Cardiac muscle cell (in vitro differentiated cells and primary cell): ENCODE measurements at regions not wholly inside any gene's neighbourhood (a gene's known extent, or its start where the extent isn't known, plus 50 kb on each side); places are given as distances from the start of the nearest gene placed in this dataset.

Experiments used
- DNase-seq, 2 donors: peaks; one replicate each; pipeline versions ENCODE4 v3.0.0 to v3.0.0-alpha.2; 2010 to 2017; ENCODE audit warnings: low read depth in 1 of 2, low spot score in 1 of 2
- H3K27ac ChIP-seq: fragments of 200-600 bp; sonication (generic); 2 replicates; pipeline ENCODE4 v1.5.1; 2016
- H3K27me3 ChIP-seq: fragments of 200-600 bp; sonication (generic); 2 replicates; pipeline ENCODE4 v1.6.0; 2016; ENCODE audit warnings: control low read depth
- H3K36me3 ChIP-seq: fragments of 200-600 bp; sonication (generic); 2 replicates; pipeline ENCODE4 v1.5.1; 2016; ENCODE audit warnings: control low read depth
- H3K4me1 ChIP-seq: fragments of 200-600 bp; sonication (generic); 2 replicates; pipeline ENCODE4 v1.8.1; 2017; ENCODE audit warnings: low read depth, mild to moderate bottlenecking, mixed run types
- H3K4me3 ChIP-seq: fragments of 200-600 bp; sonication (generic); 2 replicates; pipeline ENCODE4 v1.5.1; 2016; ENCODE audit warnings: mild to moderate bottlenecking
- H3K9me3 ChIP-seq: fragments of 200-600 bp; sonication (generic); 2 replicates; pipeline ENCODE4 v1.5.1; 2017; ENCODE audit warnings: low read depth, mild to moderate bottlenecking, control low read depth
- TF ChIP-seq, protein P1 (sequence below): IDR thresholded peaks from 2 replicates; pipeline ENCODE4 v1.5.1; 2012; ENCODE audit warnings: low read depth, mild to moderate bottlenecking, low read length

DNA sequence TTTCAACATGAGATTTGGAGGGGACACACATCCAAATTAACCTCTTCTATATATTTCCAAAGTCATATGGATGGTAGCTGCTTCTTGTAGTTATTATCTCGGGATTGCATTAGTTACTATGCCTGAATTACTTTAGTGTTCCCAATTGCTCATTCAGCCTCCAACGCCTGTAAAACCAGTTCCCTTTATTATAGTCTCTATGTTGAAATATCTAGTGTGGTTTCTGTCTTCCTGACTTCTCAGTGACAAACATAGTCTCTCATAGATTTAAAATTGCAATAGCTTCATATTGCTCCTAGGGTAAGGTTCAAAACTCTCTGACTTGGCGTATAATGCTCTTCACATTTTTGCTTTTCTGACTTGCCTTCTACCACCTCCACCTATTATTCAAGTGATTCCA lies 366.4 kb downstream of the CASP12 start:
- TF ChIP-seq, protein P1, sequence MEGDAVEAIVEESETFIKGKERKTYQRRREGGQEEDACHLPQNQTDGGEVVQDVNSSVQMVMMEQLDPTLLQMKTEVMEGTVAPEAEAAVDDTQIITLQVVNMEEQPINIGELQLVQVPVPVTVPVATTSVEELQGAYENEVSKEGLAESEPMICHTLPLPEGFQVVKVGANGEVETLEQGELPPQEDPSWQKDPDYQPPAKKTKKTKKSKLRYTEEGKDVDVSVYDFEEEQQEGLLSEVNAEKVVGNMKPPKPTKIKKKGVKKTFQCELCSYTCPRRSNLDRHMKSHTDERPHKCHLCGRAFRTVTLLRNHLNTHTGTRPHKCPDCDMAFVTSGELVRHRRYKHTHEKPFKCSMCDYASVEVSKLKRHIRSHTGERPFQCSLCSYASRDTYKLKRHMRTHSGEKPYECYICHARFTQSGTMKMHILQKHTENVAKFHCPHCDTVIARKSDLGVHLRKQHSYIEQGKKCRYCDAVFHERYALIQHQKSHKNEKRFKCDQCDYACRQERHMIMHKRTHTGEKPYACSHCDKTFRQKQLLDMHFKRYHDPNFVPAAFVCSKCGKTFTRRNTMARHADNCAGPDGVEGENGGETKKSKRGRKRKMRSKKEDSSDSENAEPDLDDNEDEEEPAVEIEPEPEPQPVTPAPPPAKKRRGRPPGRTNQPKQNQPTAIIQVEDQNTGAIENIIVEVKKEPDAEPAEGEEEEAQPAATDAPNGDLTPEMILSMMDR: no peak
- Histone ChIP-seq H3K27ac (no peak overlapping the region), H3K9me3 (no peaks in the 10 kb centered on the region), H3K27me3 (no peaks in the 10 kb centered on the region), H3K4me1 (no peaks in the 10 kb centered on the region), H3K36me3 (no peaks in the 10 kb centered on the region), H3K4me3 (no peak overlapping the region)
- no peak for DNase-seq

DNA sequence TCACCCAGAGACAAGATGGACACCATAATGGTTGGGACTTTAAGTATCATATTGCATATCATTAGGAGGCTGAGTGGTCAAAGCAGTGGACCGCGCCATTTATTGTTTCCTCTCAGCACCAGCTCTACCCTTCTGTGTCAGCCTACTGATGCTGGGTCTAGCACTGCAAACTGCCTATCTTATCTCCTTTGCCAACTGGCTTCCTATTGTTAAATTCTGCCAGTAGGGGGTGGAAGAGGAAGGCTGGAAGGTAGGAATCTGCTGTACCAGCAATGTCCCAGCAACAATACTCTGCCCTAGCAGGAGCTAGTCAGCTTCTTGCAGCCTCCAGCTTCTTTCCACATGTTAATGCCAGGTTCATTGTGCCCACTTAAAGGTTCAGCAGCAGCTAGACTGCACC lies 367.1 kb upstream of the PDGFD start:
- no peak for DNase-seq
- H3K36me3 ChIP-seq: no peaks in the 10 kb centered on the region

DNA sequence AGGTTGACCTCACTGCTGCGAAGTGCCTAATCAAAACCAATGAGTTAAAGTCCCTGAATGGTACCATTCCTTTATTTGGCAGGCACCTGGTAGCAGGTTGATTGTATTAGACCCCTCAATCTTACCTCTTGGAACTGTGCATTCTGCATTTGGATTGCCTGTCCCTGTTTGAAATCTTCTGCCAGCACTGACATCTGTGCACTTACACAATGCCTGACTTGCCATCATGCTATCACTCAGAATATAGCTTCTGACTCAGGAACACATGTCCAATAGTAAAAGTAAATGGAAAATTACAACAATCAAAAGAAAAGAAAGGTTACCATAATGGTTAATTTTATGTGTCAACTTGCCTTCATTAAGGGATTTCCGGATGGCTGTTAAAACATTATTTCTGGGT lies 366.0 kb upstream of the PDGFD start:
- H3K36me3 ChIP-seq: no peaks in the 10 kb centered on the region
- H3K27ac ChIP-seq: no peak overlapping the region
- no peaks in the 10 kb centered on the region for H3K27me3 ChIP-seq

More for the DNA sequence above, 367.1 kb upstream of the PDGFD start:
- no peaks in the 10 kb centered on the region for H3K27me3 ChIP-seq
- TF ChIP-seq, protein P1: no peak
- H3K9me3 ChIP-seq: no peaks in the 10 kb centered on the region
- H3K27ac ChIP-seq: no peak overlapping the region
- no peak overlapping the region for H3K4me3 ChIP-seq
- H3K4me1 ChIP-seq: no peaks in the 10 kb centered on the region

DNA sequence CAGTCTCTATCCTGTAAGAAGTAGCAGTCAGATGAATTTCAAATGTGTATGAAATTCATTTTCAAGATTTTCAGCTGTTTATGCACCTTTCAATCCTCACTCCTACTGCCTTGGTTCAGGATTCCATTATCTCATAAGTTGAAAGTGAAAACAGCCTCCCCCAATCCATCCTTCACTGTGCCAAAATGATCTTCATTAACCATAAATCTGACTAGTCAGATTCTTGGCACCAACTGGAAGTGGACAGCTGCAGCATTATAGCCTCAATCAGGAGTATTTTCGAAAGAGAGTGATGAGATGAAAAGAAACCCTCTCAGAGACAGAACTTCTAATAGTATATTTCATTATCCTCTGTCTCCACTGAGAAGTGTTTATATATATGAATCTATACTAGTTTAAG lies 365.3 kb upstream of the PDGFD start:
- Histone ChIP-seq H3K27ac (no peak overlapping the region), H3K9me3 (no peaks in the 10 kb centered on the region), H3K36me3 (no peaks in the 10 kb centered on the region), H3K4me1 (no peaks in the 10 kb centered on the region), H3K27me3 (no peaks in the 10 kb centered on the region), H3K4me3 (no peak overlapping the region)
- DNase-seq: peak in 1 of 2 donors; percentile 36
- TF ChIP-seq, protein P1: no peak

More for the DNA sequence above, 366.0 kb upstream of the PDGFD start:
- no peak for DNase-seq
- no peaks in the 10 kb centered on the region for H3K9me3 ChIP-seq
- no peaks in the 10 kb centered on the region for H3K4me1 ChIP-seq
- no peak overlapping the region for H3K4me3 ChIP-seq
- TF ChIP-seq, protein P1: no peak

DNA sequence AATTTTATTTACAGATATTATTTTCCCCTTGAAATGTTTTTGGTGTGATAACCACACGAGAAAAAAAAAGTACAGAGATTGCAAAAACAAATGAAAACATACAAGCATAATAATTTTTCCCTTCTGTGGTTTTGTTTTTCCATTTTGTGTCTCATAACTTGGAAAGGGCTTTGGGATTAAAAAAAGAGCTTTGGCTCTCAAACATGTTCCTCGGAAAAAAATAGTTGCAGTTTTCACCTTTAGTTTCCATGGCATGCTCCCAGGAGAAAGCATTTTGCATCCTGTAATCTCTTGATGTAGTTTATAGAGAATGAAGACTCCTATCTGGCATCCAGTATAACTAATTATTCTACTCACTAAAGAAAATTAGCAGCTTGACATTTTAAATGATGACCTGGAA lies 362.1 kb upstream of the PDGFD start:
- Histone ChIP-seq H3K4me3 (no peak overlapping the region), H3K36me3 (no peaks in the 10 kb centered on the region), H3K27ac (no peak overlapping the region), H3K27me3 (no peaks in the 10 kb centered on the region), H3K4me1 (no peaks in the 10 kb centered on the region), H3K9me3 (no peaks in the 10 kb centered on the region)
- TF ChIP-seq, protein P1: no peak
- DNase-seq: peak in 1 of 2 donors; percentile 14

DNA sequence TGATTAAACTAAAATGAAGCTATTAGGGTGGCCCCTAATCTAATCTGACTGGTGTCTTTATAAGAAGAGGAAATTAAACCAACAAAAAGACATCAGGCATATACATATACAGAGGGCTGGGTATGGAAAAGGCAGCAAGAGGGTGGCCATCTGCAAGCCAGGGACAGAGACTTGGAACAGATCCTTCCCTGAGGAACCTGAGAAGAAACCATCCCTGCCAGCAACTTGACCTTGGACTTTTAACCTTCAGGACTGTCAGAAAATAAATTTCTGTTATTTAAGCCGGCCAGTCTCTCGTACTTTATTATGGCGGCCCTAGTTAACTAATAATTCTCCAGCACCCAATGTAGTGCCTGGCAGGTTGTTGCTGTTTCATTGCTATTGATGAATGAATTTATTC lies 361.5 kb upstream of the PDGFD start:
- Histone ChIP-seq H3K9me3 (no peaks in the 10 kb centered on the region), H3K27ac (no peak overlapping the region), H3K27me3 (no peaks in the 10 kb centered on the region), H3K4me1 (no peaks in the 10 kb centered on the region), H3K4me3 (no peak overlapping the region), H3K36me3 (no peaks in the 10 kb centered on the region)
- TF ChIP-seq, protein P1: no peak
- DNase-seq: no peak
